Middle frontal gyrus (tissue), 1 donor: ENCODE measurements at regions not wholly inside any gene's neighbourhood (a gene's known extent, or its start where the extent isn't known, plus 50 kb on each side); places are given as distances from the start of the nearest gene placed in this dataset.
"Not testable (repeated sequence)": the region's sequence is repeated elsewhere in the genome, so short reads cannot be mapped to it uniquely, and the experiment has no call there.

Experiments
- DNase-seq: peaks from one replicate; pipeline ENCODE4 v3.0.0-alpha.2; 2015; ENCODE audit warnings: low spot score; ENCODE audit errors: extremely low spot score

GRCh38 chr13:50156140-50156539 is 140.9 kb downstream of the KCNRG start:
- no peak for DNase-seq

- DNase-seq = no peak
Observed at GRCh38 chr13:50156561-50157127, 141.4 kb downstream of the KCNRG start.

GRCh38 chr13:50158385-50159165 is 143.3 kb downstream of the KCNRG start:
- no peak for DNase-seq

- DNase-seq = no peak
Observed at GRCh38 chr13:50159607-50160006, 144.4 kb downstream of the KCNRG start.

GRCh38 chr13:50161052-50161451 is 145.8 kb downstream of the KCNRG start:
- DNase-seq = no peak

GRCh38 chr13:50162001-50162400 is 146.8 kb downstream of the KCNRG start:
- DNase-seq = no peak

GRCh38 chr13:50162567-50162966 is 147.3 kb downstream of the KCNRG start:
- no peak for DNase-seq

GRCh38 chr13:50167224-50167947 is 152.1 kb downstream of the KCNRG start:
- no peak for DNase-seq

GRCh38 chr13:50167967-50168366 is 152.7 kb downstream of the KCNRG start:
- DNase-seq = no peak

GRCh38 chr13:50168786-50169185 is 153.5 kb downstream of the KCNRG start:
- DNase-seq = no peak

GRCh38 chr13:50170447-50171037 is 155.3 kb downstream of the KCNRG start:
- no peak for DNase-seq

- DNase-seq = no peak
Observed at GRCh38 chr13:50171590-50172282, 156.5 kb downstream of the KCNRG start.

- not testable (repeated sequence) for DNase-seq
Observed at GRCh38 chr13:50173045-50173444, 157.8 kb downstream of the KCNRG start.

GRCh38 chr13:50174630-50175029 is 159.4 kb downstream of the KCNRG start:
- DNase-seq = no peak

- DNase-seq = no peak
Observed at GRCh38 chr13:50179977-50180376, 164.7 kb downstream of the KCNRG start.

GRCh38 chr13:50185769-50186763 is 170.8 kb downstream of the KCNRG start:
- not testable (repeated sequence) for DNase-seq

- DNase-seq = no peak
Observed at GRCh38 chr13:50187352-50188029, 172.2 kb downstream of the KCNRG start.

GRCh38 chr13:50188696-50189095 is 173.5 kb downstream of the KCNRG start:
- DNase-seq = no peak

- DNase-seq = no peak
Observed at GRCh38 chr13:50189450-50189849, 174.2 kb downstream of the KCNRG start.

GRCh38 chr13:50191004-50191403 is 175.8 kb downstream of the KCNRG start:
- no peak for DNase-seq
